B cell (primary cell): ENCODE measurements at regions not wholly inside any gene's neighbourhood (a gene's known extent, or its start where the extent isn't known, plus 50 kb on each side); places are given as distances from the start of the nearest gene placed in this dataset.

Experiments
- ATAC-seq: fragments of 200-7000 bp; cut with Tn5 transposase; one replicate; pipeline ENCODE4 v1.10.0; 2021; ENCODE audit warnings: low read depth, mild to moderate bottlenecking, moderate number of reproducible peaks, moderate library complexity
- CTCF ChIA-PET: fragments of 350-600 bp; sonication (Branson Sonifier 250); formaldehyde crosslinking; loops from one replicate; lab custom pipeline; 2021; ENCODE audit warnings: antibody characterized with exemption, inconsistent platforms; lab: Charles Lee
- POLR2A ChIA-PET: fragments of 350-600 bp; sonication (Branson Sonifier 250); formaldehyde crosslinking; loops from one replicate; lab custom pipeline; 2021; ENCODE audit warnings: antibody characterized with exemption; lab: Charles Lee
- DNase-seq: peaks from one replicate; pipeline ENCODE4 v3.0.0; 2013
- H2AFZ ChIP-seq: 2 replicates; pipeline ENCODE4 v1.6.1; 2012; ENCODE audit warnings: mild to moderate bottlenecking, low read depth, low read length; ENCODE audit not compliant: insufficient read depth, poor library complexity, severe bottlenecking
- H3K27ac ChIP-seq, 2 donors: 1 replicate in 1 of 2; 2 replicates in 1 of 2; pipeline ENCODE4 v1.5.1; 2012 to 2013; ENCODE audit warnings: low read length in 2 of 2, mild to moderate bottlenecking in 2 of 2, moderate library complexity in 1 of 2
- H3K27me3 ChIP-seq, 4 experiments: fragments of 200-600 bp in 1 of 4; sonication (generic) in 1 of 4; replicated peaks in 1 of 4; 1 replicate in 2 of 4; 2 replicates in 2 of 4; pipeline versions ENCODE4 v1.6.1 to v1.7.0; 2013 to 2016; ENCODE audit warnings: low read length in 3 of 4, mild to moderate bottlenecking in 2 of 4, mixed read lengths in 1 of 4, moderate library complexity in 1 of 4; ENCODE audit not compliant: insufficient read depth in 4 of 4, control insufficient read depth in 3 of 4; ENCODE audit errors: control extremely low read depth in 1 of 4
- H3K36me3 ChIP-seq, 2 experiments: replicated peaks in 1 of 2; 1 replicate in 1 of 2; 2 replicates in 1 of 2; pipeline versions ENCODE4 v1.6.1 to v1.7.1; 2013; ENCODE audit warnings: low read length in 1 of 2; ENCODE audit not compliant: insufficient read depth in 2 of 2, control insufficient read depth in 1 of 2; ENCODE audit errors: control extremely low read depth in 1 of 2, extremely low read depth in 1 of 2
- H3K4me1 ChIP-seq, 2 donors: fragments of 200-600 bp in 1 of 2; sonication (generic) in 1 of 2; 1 replicate in 1 of 2; 2 replicates in 1 of 2; pipeline versions ENCODE4 v1.5.1 to v1.6.1; 2013 to 2017; ENCODE audit warnings: low read length in 2 of 2; ENCODE audit not compliant: control insufficient read depth in 2 of 2, insufficient read depth in 2 of 2
- H3K4me2 ChIP-seq: replicated peaks from 2 replicates; pipeline ENCODE3; 2012; ENCODE audit warnings: mild to moderate bottlenecking, low read depth, low read length; ENCODE audit not compliant: poor library complexity, severe bottlenecking
- H3K4me3 ChIP-seq, 5 experiments: fragments of 200-600 bp in 1 of 5; sonication (generic) in 1 of 5; 1 replicate in 3 of 5; 2 replicates in 2 of 5; pipeline versions ENCODE4 v1.5.1 to v1.7.0; 2011 to 2016; ENCODE audit warnings: low read length in 4 of 5, mild to moderate bottlenecking in 4 of 5, low read depth in 2 of 5, control low read depth in 1 of 5, moderate library complexity in 1 of 5; ENCODE audit not compliant: insufficient read depth in 1 of 5; ENCODE audit errors: control extremely low read depth in 1 of 5, extremely low read depth in 1 of 5
- H3K79me2 ChIP-seq: fragments of 200-600 bp; sonication (generic); one replicate; pipeline ENCODE4 v1.6.0; 2016; ENCODE audit warnings: low read length; ENCODE audit not compliant: control insufficient read depth, insufficient read depth
- H3K9ac ChIP-seq: fragments of 200-600 bp; sonication (generic); 2 replicates; pipeline ENCODE4 v1.6.1; 2017; ENCODE audit warnings: mild to moderate bottlenecking, low read length, moderate library complexity
- H3K9me3 ChIP-seq, 3 donors: one replicate each; pipeline versions ENCODE4 v1.6.1 to v1.7.1; 2013; ENCODE audit warnings: low read length in 2 of 3; ENCODE audit not compliant: control insufficient read depth in 2 of 3, insufficient read depth in 1 of 3; ENCODE audit errors: control extremely low read depth in 1 of 3
- H4K20me1 ChIP-seq: 2 replicates; pipeline ENCODE4 v1.6.0; 2012; ENCODE audit warnings: mild to moderate bottlenecking, low read length; ENCODE audit not compliant: insufficient read depth, control insufficient read depth, poor library complexity, severe bottlenecking
- H3K27ac Mint-ChIP-seq: one replicate; pipeline ENCODE4 v1.8.0; 2021; ENCODE audit warnings: mixed read lengths
- H3K27me3 Mint-ChIP-seq: one replicate; pipeline ENCODE4 v1.8.0; 2021; ENCODE audit warnings: mixed read lengths
- H3K4me1 Mint-ChIP-seq: one replicate; pipeline ENCODE4 v1.8.0; 2021; ENCODE audit warnings: mixed read lengths
- H3K4me3 Mint-ChIP-seq: one replicate; pipeline ENCODE4 v1.8.0; 2021; ENCODE audit warnings: mixed read lengths
- H3K9me3 Mint-ChIP-seq: one replicate; pipeline ENCODE4 v1.8.0; 2022; ENCODE audit warnings: mixed read lengths; ENCODE audit not compliant: insufficient read depth
- EZH2 ChIP-seq: IDR thresholded peaks from 2 replicates; pipeline ENCODE4 v1.6.1; 2012; ENCODE audit warnings: borderline replicate concordance, low read depth, mild to moderate bottlenecking, moderate library complexity, low read length; ENCODE audit not compliant: insufficient read depth, poor library complexity, severe bottlenecking
- WGBS: methylation state at CpG from one replicate; pipeline ENCODE4 v1.1.5; 2013; ENCODE audit warnings: missing lambda C conversion rate; ENCODE audit not compliant: insufficient coverage; 5-methylcytosine and 5-hydroxymethylcytosine counted together
- intact Hi-C: fragments of 100-400 bp; cut with micrococcal nuclease; formaldehyde crosslinking; loops from one replicate; pipeline ENCODE4 v1.10.0; 2022
- TF ChIP-seq, protein P1 (sequence below): fragments of 200-600 bp; IDR thresholded peaks from one replicate; pipeline ENCODE4 v1.8.0; 2022; ENCODE audit warnings: antibody characterized with exemption, mild to moderate bottlenecking

DNA sequence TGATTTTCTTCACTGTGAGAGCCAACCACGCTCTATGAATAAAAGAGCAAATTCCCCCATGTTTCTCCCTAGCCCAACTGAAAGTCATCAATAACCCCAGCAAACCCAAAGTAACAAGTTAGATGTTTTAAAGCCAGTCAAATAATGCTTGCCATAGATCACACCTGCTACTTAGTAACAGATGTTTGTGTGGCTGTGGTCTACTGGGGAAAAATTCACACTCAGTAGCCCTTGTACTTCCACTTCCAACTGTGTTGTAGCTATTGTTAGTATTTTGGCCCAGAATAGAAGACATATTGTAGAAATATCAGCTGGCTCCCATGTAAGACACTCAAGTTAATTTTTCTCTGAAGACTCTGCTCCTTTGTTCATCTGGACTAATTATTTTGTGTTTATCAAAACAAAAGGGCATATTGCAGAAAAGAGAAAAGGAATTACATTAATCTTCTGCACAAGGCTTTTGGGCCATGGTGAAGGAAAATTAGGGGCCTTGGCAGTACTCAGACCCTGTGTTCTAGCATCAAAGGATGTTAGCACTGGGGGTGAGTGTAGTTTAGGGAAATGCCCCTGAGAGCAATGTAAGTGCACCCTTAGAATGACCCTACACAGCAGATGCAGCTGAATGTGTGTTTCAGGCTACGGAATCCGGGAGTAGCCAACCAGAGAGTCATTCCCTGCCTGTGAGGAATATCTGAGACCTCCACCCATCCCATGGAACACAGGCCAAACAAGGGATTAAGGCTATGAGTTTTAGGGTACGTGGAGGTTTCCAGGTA, 521.9 kb downstream of the EPHA4 start:
- no peaks in the 10 kb centered on the region for H3K27me3 Mint-ChIP-seq
- Histone ChIP-seq H3K27me3 (no peaks in the 10 kb centered on the region), H3K4me3 (no peak overlapping the region), H3K27ac (no peak overlapping the region), H3K36me3 (no peaks in the 10 kb centered on the region), H3K79me2 (no peaks in the 10 kb centered on the region), H3K9ac (no peak overlapping the region), H4K20me1 (no peaks in the 10 kb centered on the region), H3K9me3 (no peaks in the 10 kb centered on the region), H3K4me1 (no peaks in the 10 kb centered on the region), H2AFZ (no peak overlapping the region), H3K4me2 (no peak overlapping the region)
- no peaks in the 10 kb centered on the region for H3K9me3 Mint-ChIP-seq
- H3K4me1 Mint-ChIP-seq, result peaks cover 2% of the 10 kb centered on the region
- no peak overlapping the region for H3K4me3 Mint-ChIP-seq
- WGBS, result 90% methylated on average over 2 of the region's 4 CpGs
- ATAC-seq (no peak), DNase-seq (no peak)
- ChIA-PET CTCF (interaction anchor here (0.5 kb wide), 1 partner anchor 1930 kb away, joined by 3 read pairs; no protein-coding TSS in a partner anchor), POLR2A (no interaction called here)
- no peak overlapping the region for H3K27ac Mint-ChIP-seq
- TF ChIP-seq, protein P1, sequence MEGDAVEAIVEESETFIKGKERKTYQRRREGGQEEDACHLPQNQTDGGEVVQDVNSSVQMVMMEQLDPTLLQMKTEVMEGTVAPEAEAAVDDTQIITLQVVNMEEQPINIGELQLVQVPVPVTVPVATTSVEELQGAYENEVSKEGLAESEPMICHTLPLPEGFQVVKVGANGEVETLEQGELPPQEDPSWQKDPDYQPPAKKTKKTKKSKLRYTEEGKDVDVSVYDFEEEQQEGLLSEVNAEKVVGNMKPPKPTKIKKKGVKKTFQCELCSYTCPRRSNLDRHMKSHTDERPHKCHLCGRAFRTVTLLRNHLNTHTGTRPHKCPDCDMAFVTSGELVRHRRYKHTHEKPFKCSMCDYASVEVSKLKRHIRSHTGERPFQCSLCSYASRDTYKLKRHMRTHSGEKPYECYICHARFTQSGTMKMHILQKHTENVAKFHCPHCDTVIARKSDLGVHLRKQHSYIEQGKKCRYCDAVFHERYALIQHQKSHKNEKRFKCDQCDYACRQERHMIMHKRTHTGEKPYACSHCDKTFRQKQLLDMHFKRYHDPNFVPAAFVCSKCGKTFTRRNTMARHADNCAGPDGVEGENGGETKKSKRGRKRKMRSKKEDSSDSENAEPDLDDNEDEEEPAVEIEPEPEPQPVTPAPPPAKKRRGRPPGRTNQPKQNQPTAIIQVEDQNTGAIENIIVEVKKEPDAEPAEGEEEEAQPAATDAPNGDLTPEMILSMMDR, result no peak
- no peak for TF ChIP-seq EZH2
- intact Hi-C loops, result no loop called here

DNA sequence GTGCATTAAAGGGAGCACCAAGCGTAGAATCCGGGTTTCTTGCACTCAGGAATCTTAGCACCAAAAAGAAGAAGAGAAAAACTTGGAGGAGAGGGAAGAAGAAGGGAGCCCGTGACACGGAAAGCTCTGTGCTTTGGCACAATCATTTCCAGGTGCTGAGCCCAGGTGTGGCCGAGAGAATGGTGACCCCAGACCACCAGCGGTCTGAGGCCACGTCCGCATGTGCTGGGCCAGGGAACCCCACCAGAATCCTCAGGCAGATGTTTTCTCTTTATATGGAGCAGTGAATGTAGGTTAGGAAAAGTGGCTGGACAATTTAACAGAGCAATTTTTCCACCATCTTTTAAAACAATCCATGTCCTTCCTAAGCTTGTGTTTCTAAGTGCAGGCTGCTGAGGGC, 520.9 kb downstream of the EPHA4 start:
- H3K4me3 ChIP-seq, result no peak overlapping the region
- Mint-ChIP-seq H3K4me3 (no peak overlapping the region), H3K9me3 (no peaks in the 10 kb centered on the region), H3K27ac (no peak overlapping the region), H3K27me3 (no peaks in the 10 kb centered on the region), H3K4me1 (peaks cover 2% of the 10 kb centered on the region)
- H3K27me3 ChIP-seq, result no peaks in the 10 kb centered on the region
- H3K9me3 ChIP-seq, result no peaks in the 10 kb centered on the region
- no peaks in the 10 kb centered on the region for H4K20me1 ChIP-seq
- H3K4me1 ChIP-seq, result no peaks in the 10 kb centered on the region
- ATAC-seq (no peak), DNase-seq (no peak)
- ChIA-PET CTCF (no interaction called here), POLR2A (no interaction called here)
- TF ChIP-seq, protein P1, result no peak
- no peak for TF ChIP-seq EZH2
- 97% methylated on average over 4 of the region's 8 CpGs for WGBS
- no peak overlapping the region for H3K27ac ChIP-seq
- H2AFZ ChIP-seq, result no peak overlapping the region
- no peaks in the 10 kb centered on the region for H3K79me2 ChIP-seq
- H3K9ac ChIP-seq, result no peak overlapping the region
- H3K4me2 ChIP-seq, result no peak overlapping the region
- H3K36me3 ChIP-seq, result no peaks in the 10 kb centered on the region
- intact Hi-C loops, result no loop called here
